NB4 (cell line): ENCODE measurements at regions not wholly inside any gene's neighbourhood (a gene's known extent, or its start where the extent isn't known, plus 50 kb on each side); places are given as distances from the start of the nearest gene placed in this dataset.

Experiments used
- CTCF ChIP-seq: IDR thresholded peaks from one replicate; pipeline ENCODE4 v1.5.1; 2012; ENCODE audit warnings: low read depth, low read length
- MAX ChIP-seq: IDR thresholded peaks from 2 replicates; pipeline ENCODE4 v1.6.1; 2011; ENCODE audit warnings: low read depth, low read length
- POLR2A ChIP-seq: IDR thresholded peaks from 2 replicates; pipeline ENCODE4 v1.6.1; 2011; ENCODE audit warnings: mild to moderate bottlenecking; ENCODE audit not compliant: insufficient read length; ENCODE audit errors: extremely low read depth

GRCh38 chr2:52974127-52974526 is 793.5 kb upstream of the CHAC2 start:
- no peak for TF ChIP-seq POLR2A
- no peak for TF ChIP-seq CTCF
- TF ChIP-seq MAX = no peak
